H1 (cell line): ENCODE measurements at regions not wholly inside any gene's neighbourhood (a gene's known extent, or its start where the extent isn't known, plus 50 kb on each side); places are given as distances from the start of the nearest gene placed in this dataset.
"Not testable (repeated sequence)": the region's sequence is repeated elsewhere in the genome, so short reads cannot be mapped to it uniquely, and the experiment has no call there.

Source experiments
- CTCF ChIA-PET: fragments of 300-600 bp; sonication (Branson Sonifier 250); formaldehyde crosslinking; loops from one replicate; lab custom pipeline; 2021; ENCODE audit not compliant: partially characterized antibody; lab: Charles Lee
- POLR2A ChIA-PET: fragments of 300-600 bp; sonication (Branson Sonifier 250); formaldehyde crosslinking; loops from one replicate; lab custom pipeline; 2021; ENCODE audit warnings: inconsistent platforms; ENCODE audit not compliant: partially characterized antibody; lab: Charles Lee
- DNase-seq, 2 experiments: peaks; one replicate each; pipeline versions ENCODE4 v3.0.0 to v3.0.0-alpha.2; 2010 to 2022; ENCODE audit warnings: low spot score in 2 of 2, low read depth in 1 of 2, mixed read lengths in 1 of 2
- FAIRE-seq: peaks from 2 replicates; lab custom pipeline; 2011; peaks lifted over from hg19 to GRCh38; lab: Jason Lieb, UNC
- H2AFZ ChIP-seq: 2 replicates; pipeline ENCODE4 v1.8.1; 2012; ENCODE audit warnings: low read length, inconsistent platforms
- H2AK5ac ChIP-seq: 2 replicates; pipeline ENCODE4 v1.6.1; 2013; ENCODE audit warnings: low read depth, low read length
- H2BK120ac ChIP-seq: replicated peaks from 2 replicates; pipeline ENCODE3; 2013; ENCODE audit warnings: low read depth, low read length, inconsistent platforms
- H2BK12ac ChIP-seq: 2 replicates; pipeline ENCODE4 v1.6.1; 2013; ENCODE audit warnings: low read depth, low read length
- H2BK15ac ChIP-seq: 2 replicates; pipeline ENCODE4 v1.6.1; 2013; ENCODE audit warnings: low read length
- H2BK20ac ChIP-seq: 2 replicates; pipeline ENCODE4 v1.6.1; 2013; ENCODE audit warnings: low read length
- H2BK5ac ChIP-seq: 2 replicates; pipeline ENCODE4 v1.6.1; 2013; ENCODE audit warnings: low read depth, low read length
- H3K14ac ChIP-seq: 2 replicates; pipeline ENCODE4 v1.6.1; 2013; ENCODE audit warnings: inconsistent platforms; ENCODE audit not compliant: insufficient read length
- H3K18ac ChIP-seq: 2 replicates; pipeline ENCODE4 v1.6.1; 2013; ENCODE audit warnings: low read length; ENCODE audit errors: extremely low read depth
- H3K23ac ChIP-seq: 2 replicates; pipeline ENCODE4 v1.6.1; 2013; ENCODE audit warnings: inconsistent platforms; ENCODE audit not compliant: insufficient read length
- H3K23me2 ChIP-seq: 2 replicates; pipeline ENCODE4 v1.6.1; 2013; ENCODE audit warnings: low read depth, low read length
- H3K27ac ChIP-seq: 2 replicates; pipeline ENCODE4 v1.6.1; 2011; ENCODE audit warnings: low read depth, low read length, inconsistent platforms
- H3K27me3 ChIP-seq, 4 experiments: replicated peaks in 1 of 4; 1 replicate in 1 of 4; 2 replicates in 3 of 4; pipeline versions ENCODE4 v1.6.1 to v1.8.1; 2011 to 2013; ENCODE audit warnings: low read length in 3 of 4, mild to moderate bottlenecking in 3 of 4, inconsistent platforms in 2 of 4, mixed read lengths in 2 of 4, moderate library complexity in 1 of 4; ENCODE audit not compliant: control insufficient read depth in 3 of 4, insufficient read depth in 3 of 4; ENCODE audit errors: extremely low read depth in 1 of 4
- H3K36me3 ChIP-seq, 4 experiments: 2 replicates each; pipeline versions ENCODE4 v1.6.1 to v1.8.1; 2011 to 2013; ENCODE audit warnings: mild to moderate bottlenecking in 4 of 4, low read length in 3 of 4, moderate library complexity in 2 of 4, control low read depth in 1 of 4, inconsistent platforms in 1 of 4; ENCODE audit not compliant: insufficient read depth in 4 of 4, control insufficient read depth in 2 of 4
- H3K4ac ChIP-seq: replicated peaks from 2 replicates; pipeline ENCODE3; 2013; ENCODE audit warnings: low read length, low read depth, mixed read lengths, inconsistent platforms; ENCODE audit not compliant: insufficient read length
- H3K4me1 ChIP-seq, 4 experiments: replicated peaks in 1 of 4; 1 replicate in 1 of 4; 2 replicates in 3 of 4; pipeline versions ENCODE4 v1.6.1 to v1.8.1; 2011 to 2013; ENCODE audit warnings: low read length in 3 of 4, inconsistent platforms in 2 of 4, mixed read lengths in 1 of 4; ENCODE audit not compliant: insufficient read depth in 4 of 4, control insufficient read depth in 3 of 4
- H3K4me2 ChIP-seq, 2 experiments: 2 replicates each; pipeline versions ENCODE4 v1.6.1 to v1.8.1; 2011 to 2013; ENCODE audit warnings: low read depth in 2 of 2, low read length in 2 of 2, control low read depth in 1 of 2, inconsistent platforms in 1 of 2, mild to moderate bottlenecking in 1 of 2; ENCODE audit not compliant: insufficient read depth in 1 of 2
- H3K4me3 ChIP-seq, 4 experiments: fragments of 200-600, 300-600 bp in 1 of 4; sonication (generic), shearing (Covaris generic), sonication (Bioruptor Twin) in 1 of 4; 2 replicates each; pipeline versions ENCODE4 v1.5.1 to v1.8.1; 2011 to 2016; ENCODE audit warnings: low read length in 4 of 4, low read depth in 3 of 4, control low read depth in 2 of 4, inconsistent platforms in 2 of 4, mild to moderate bottlenecking in 2 of 4, mixed read lengths in 1 of 4, moderate library complexity in 1 of 4; ENCODE audit not compliant: insufficient read depth in 2 of 4; ENCODE audit errors: extremely low read depth in 1 of 4
- H3K56ac ChIP-seq: replicated peaks from 2 replicates; pipeline ENCODE3; 2013; ENCODE audit warnings: low read depth, mild to moderate bottlenecking, mixed read lengths, low read length, inconsistent platforms; ENCODE audit not compliant: insufficient read length
- H3K79me1 ChIP-seq: 2 replicates; pipeline ENCODE4 v1.6.1; 2013; ENCODE audit warnings: low read depth, low read length, control low read depth
- H3K79me2 ChIP-seq, 2 experiments: 2 replicates each; pipeline versions ENCODE4 v1.6.1 to v1.8.1; 2012 to 2013; ENCODE audit warnings: low read length in 2 of 2, mild to moderate bottlenecking in 2 of 2, inconsistent platforms in 1 of 2; ENCODE audit not compliant: insufficient read depth in 2 of 2, control insufficient read depth in 1 of 2
- H3K9ac ChIP-seq, 4 experiments: replicated peaks in 1 of 4; 1 replicate in 1 of 4; 2 replicates in 3 of 4; pipeline versions ENCODE4 v1.6.1 to v1.8.1; 2011 to 2013; ENCODE audit warnings: low read depth in 3 of 4, low read length in 3 of 4, control low read depth in 2 of 4, mild to moderate bottlenecking in 2 of 4, moderate library complexity in 2 of 4, inconsistent platforms in 1 of 4; ENCODE audit errors: extremely low read depth in 1 of 4
- H3K9me3 ChIP-seq, 2 experiments: 2 replicates each; pipeline versions ENCODE4 v1.6.1 to v1.8.1; 2012 to 2013; ENCODE audit warnings: mild to moderate bottlenecking in 2 of 2, moderate library complexity in 2 of 2, control low read depth in 1 of 2, inconsistent platforms in 1 of 2, low read depth in 1 of 2, low read length in 1 of 2, mixed read lengths in 1 of 2; ENCODE audit not compliant: insufficient read depth in 2 of 2
- H4K20me1 ChIP-seq, 2 experiments: replicated peaks in 1 of 2; 2 replicates each; pipeline versions ENCODE3 to v1.8.1; 2011 to 2013; ENCODE audit warnings: inconsistent platforms in 2 of 2, low read length in 2 of 2, mild to moderate bottlenecking in 1 of 2; ENCODE audit not compliant: insufficient read depth in 2 of 2, control insufficient read depth in 1 of 2
- H4K5ac ChIP-seq: 2 replicates; pipeline ENCODE4 v1.6.1; 2013; ENCODE audit warnings: low read length, low read depth, mixed read lengths, inconsistent platforms; ENCODE audit not compliant: insufficient read length
- H4K8ac ChIP-seq: 2 replicates; pipeline ENCODE4 v1.8.0; 2013; ENCODE audit warnings: mild to moderate bottlenecking, moderate library complexity, low read length, inconsistent platforms; ENCODE audit not compliant: insufficient read depth; ENCODE audit errors: extremely low read depth
- H4K91ac ChIP-seq: replicated peaks from 2 replicates; pipeline ENCODE3; 2013; ENCODE audit warnings: low read length, mixed read lengths, inconsistent platforms; ENCODE audit not compliant: insufficient read length
- WGBS, 2 experiments: shearing (Covaris generic) in 1 of 2; methylation state at CpG; one replicate each; pipeline versions ENCODE4 v1.1.6 to v1.1.7; 2013 to 2015; ENCODE audit warnings: low lambda C conversion rate in 2 of 2, mixed read lengths in 2 of 2, inconsistent platforms in 1 of 2, low coverage in 1 of 2, missing lambda C conversion rate in 1 of 2; ENCODE audit not compliant: insufficient replicate concordance in 2 of 2, insufficient coverage in 1 of 2, insufficient read length in 1 of 2; ENCODE audit errors: extremely low coverage in 1 of 2, missing lambda C conversion rate in 1 of 2; 5-methylcytosine and 5-hydroxymethylcytosine counted together

- H2BK15ac ChIP-seq, H4K20me1 ChIP-seq, H3K23ac ChIP-seq, H2BK20ac ChIP-seq, FAIRE-seq, H3K23me2 ChIP-seq, H3K27me3 ChIP-seq, H3K56ac ChIP-seq, H3K79me1 ChIP-seq, H2AFZ ChIP-seq, H3K9ac ChIP-seq, H3K4ac ChIP-seq, POLR2A ChIA-PET, H3K4me2 ChIP-seq, H2BK12ac ChIP-seq, H3K18ac ChIP-seq, H2BK5ac ChIP-seq, H3K79me2 ChIP-seq, H4K8ac ChIP-seq, H2BK120ac ChIP-seq, H2AK5ac ChIP-seq, H3K4me1 ChIP-seq, H3K36me3 ChIP-seq, H3K27ac ChIP-seq, H4K91ac ChIP-seq, DNase-seq, H3K9me3 ChIP-seq, H4K5ac ChIP-seq, H3K14ac ChIP-seq, H3K4me3 ChIP-seq, CTCF ChIA-PET: not testable (repeated sequence)
- WGBS, 2 experiments, result 76% methylated on average over 4 of the region's 4 CpGs; no CpG with 5 or more reads in 1 of the 2 experiments
These were observed 103.0 kb upstream of the PABPC3 start for GRCh38 chr13:24992946-24993345.
